CD4-positive, alpha-beta T cell treated with Interleukin-15 for 4 hours (primary cell): ENCODE measurements at regions not wholly inside any gene's neighbourhood (a gene's known extent, or its start where the extent isn't known, plus 50 kb on each side); places are given as distances from the start of the nearest gene placed in this dataset.

Experiments
- DNase-seq: peaks from one replicate; pipeline ENCODE4 v3.0.0-alpha.2; 2020; ENCODE audit warnings: low spot score

DNA sequence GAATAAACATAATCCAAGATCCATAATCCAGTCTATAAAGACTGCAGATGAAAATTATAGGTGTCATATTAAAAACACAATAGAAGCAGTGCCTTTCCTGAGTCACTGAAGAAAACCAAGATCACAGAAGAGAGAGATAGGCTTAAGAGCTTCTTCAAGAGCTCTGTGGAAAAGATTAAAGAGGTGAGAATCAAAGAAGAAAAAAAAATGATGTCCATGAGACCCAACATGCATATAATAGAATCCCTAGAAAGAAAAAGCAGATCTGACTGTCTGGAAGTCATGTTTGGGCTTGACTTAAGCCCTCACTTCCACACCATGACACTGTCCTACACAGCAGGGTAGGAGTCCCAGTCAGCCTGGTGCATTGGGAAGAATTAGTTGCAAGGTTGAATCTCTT is 205.6 kb upstream of the PROK2 start:
- no peak for DNase-seq

DNA sequence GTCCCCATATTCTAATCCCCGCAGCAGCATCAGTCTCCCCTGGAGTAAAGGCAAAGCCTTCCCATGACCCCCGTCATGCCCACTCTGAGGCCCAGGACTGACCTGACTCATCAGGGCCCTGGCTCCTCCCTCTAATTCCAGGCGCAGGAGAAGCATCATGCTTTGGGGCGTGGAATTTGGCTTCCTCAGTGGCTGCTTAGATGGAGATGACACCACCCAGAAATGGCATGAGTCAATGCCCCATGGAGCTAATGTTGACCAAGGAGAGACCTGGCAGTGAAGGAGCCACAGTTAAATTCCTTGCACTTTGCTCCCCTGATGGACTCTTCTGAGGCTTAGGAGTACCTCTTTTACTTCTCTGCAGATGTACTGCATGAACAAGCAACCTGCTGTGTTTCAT is 204.2 kb upstream of the PROK2 start:
- no peak for DNase-seq

DNA sequence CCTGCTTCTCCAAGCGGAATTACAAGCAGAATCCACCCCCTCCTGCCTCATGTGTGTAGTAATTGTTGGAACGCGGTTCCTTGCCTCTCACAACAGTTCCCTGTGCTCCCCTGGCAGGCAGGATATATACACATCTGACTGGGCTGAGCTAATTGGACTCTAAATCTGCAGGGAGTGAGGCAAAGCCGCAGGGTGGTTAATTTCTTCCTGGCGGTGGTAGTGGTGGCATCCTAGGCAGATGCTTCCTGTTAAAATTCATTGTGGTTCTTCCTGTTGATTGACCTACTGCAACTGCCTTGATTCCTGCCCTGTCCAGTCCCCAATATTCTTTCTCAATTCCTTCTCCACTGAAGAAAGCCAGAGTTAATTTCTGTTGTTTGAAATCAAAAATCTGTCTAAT is 202.9 kb upstream of the PROK2 start:
- no peak for DNase-seq

DNA sequence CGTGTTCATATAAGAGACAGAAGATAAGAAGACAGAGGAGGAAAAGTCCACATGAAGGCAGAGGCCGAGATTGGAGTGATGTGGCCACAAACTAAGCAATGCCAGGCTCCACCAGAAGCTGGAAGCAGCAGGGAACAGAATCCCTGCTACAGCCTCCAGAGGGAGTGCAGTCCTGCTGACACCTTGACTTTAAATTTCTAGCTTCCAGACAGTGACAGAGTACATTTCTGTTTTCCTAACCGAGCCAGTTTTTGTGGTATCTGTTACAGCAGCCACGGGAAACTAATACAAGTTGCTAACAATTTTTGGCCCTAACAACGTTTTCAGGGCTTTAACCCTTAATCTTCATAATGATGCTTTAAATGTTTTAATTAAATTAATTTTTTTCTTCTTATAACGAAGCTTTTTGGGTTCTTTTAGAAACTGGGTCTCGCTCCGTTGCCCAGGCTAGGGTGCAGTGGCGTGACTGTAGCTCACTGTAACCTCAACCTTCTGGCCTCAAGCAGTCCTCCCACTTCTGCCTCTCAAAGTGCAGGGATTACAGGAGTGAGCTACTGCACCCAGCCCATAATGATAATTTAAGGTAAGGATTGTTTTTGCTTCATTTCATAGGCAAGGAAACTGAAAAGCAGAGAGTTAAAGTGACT is 202.3 kb upstream of the PROK2 start:
- DNase-seq = no peak

DNA sequence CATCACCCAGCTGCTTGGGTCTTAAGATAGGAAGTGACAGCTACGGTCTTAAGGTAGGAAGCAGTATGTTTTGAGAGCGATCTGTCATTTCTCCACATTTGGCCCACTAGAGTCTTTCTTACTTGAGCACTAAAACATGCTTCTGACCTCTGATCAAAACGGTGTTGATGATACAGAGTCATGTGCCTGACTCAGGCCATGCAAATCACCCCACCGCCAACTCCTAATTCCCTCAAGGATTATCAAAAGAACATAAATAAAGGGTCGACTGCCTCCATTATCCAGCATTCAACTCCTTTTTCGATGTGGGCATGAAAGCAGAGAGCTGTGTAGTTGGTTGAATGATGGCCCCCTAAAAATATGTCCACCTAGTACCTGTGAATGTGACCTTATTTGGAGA is 201.7 kb upstream of the PROK2 start:
- DNase-seq = no peak

DNA sequence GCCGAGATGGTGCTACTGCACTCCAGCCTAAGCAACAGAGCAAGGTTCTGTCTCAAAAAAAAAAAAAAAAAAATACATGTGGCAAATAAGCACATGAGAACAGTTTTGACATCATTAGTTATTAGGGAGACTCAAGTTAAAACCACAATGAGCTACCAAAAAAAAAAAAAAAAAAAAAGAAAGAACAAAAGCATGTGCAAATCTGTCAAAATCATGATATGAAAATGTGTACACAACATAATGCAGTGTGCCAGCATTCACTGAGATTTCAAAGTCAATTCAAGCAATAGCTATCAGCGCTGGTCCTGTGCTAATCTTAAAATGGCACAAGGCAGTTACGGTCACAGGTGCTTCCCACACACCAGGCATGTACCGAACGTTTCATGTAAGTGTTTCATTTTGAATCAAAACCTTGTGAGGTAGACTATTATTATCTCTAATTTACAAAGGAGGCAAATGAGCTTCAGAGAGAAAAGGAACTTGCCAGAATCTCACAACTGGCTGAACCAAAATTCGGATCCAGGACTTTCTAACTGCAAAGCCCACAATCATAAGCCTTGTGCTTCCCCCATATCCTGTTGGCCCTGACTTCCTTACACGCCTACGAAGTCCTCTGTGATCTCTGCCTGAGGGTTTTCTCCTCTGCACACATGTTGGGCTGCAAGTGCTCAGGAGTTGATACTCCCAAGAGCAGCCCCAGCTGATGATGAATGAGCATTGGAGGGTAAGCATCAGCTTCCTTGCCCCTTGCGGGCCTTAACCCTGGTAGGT is 200.1 kb upstream of the PROK2 start:
- DNase-seq = no peak

DNA sequence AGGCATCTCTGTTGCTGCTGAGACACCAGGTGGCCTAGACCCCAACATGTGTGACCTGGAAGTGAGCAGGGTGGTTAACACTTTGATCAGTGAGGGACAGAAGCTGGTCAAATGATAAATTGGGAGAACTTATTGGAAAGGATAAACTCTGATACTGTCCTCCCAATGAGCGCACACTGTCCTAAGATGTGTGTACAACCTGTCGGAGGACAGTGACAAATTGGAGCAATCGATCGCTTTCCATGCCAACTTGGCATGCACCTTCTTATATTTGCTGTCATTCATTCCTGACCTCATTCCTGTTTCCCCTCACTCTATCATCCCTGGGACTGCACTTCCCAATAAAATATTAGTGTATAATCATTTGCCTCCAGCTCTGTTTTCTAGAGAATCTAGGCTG is 198.7 kb upstream of the PROK2 start:
- no peak for DNase-seq

DNA sequence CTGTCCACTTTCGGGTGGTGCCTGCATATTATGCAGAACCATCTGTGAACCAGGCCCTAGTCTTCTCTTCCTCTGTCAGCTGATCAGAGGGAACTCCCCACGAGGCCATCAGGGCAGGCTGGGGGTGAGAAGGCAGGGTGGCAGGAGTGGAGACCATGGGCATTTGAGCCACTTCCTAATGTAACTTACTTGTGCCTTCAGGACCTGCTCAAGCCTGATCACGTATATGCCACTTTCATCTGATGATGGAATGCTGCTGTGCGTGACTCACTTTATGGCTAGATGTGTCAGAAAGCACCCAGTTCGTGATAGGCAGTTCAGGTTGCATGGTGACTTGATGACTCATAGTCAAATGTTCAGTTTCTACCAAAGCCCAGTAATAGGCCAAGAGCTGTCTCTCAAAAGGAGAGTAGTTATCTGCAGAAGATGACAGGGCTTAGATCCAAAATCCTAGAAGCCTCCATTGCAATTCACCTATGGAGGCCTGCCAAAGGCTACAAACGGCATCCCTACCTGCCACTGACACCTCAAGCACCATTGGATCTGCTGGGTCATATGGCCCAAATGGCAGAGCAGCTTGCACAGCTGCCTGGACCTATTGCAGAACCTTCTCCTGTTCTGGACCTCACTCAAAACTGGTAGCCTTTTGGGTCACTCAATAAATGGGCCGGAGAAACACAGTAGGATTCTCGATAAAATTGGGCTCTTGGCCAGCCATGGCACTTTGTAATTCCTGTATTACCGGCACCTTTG is 197.7 kb upstream of the PROK2 start:
- peak; percentile 12 for DNase-seq

DNA sequence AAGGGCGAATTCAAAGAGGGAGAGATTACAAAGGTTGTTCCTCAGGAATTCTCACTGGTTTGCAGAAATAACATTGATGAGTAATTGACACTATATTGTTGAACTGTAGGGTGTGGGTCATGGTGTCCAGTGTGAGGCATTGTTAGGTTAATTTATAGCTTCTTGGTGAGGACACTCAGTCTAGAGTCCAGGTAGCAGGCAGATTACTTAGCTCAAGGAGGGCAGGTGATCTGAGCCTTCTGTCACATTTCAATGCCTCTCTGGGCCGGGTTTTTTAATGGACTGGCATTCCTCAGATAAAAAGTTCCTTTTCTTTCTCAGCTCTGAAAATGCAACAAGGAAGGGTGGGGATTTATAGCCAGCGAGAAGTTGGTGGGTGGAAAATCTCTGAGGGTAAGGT is 194.2 kb upstream of the PROK2 start:
- DNase-seq = no peak

DNA sequence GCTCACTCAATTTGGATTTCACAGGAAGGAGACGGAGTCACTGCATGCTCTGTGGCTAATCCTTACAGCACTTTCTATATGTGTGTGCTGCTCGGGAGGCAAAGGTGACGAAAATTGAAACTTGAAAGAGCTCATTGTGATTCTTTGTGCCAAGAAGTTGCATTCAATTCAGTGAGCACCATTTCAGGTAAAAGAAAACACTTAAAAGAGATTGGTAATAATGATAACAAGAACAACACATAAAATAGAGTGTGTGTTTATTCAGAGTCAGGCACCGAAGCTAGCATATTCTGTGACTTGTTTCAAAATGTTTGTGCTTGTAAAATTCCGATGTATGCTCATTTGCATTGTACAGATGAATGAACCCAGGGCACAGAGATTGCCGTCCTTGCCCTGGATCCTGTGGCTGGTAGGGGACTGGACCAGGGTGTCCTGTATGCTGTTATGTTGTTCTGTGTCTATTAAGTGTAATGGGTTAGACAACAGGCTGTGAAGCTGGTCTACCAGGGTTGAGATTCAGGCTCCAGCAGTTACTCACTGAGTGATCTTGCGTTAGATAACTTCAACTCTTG is 193.3 kb upstream of the PROK2 start:
- DNase-seq = no peak

DNA sequence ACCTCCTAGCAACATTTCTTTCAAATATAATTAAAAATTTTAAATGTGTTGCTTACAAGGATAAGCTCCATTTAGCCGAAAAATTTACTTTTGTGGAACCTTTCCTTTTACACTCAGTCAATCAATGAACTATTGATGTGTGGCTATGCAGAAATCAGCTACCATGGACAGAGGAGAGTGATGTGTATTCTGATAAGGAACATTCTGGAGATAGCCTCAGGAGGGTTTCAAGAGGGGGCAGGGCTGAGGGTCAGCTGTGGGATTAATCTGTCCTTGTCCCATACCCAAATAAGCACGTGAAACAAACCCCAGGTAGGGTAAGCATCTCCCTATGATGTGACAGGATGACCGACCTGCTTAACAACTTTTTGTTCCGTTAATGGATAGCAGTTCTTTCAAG is 192.6 kb upstream of the PROK2 start:
- DNase-seq = no peak

DNA sequence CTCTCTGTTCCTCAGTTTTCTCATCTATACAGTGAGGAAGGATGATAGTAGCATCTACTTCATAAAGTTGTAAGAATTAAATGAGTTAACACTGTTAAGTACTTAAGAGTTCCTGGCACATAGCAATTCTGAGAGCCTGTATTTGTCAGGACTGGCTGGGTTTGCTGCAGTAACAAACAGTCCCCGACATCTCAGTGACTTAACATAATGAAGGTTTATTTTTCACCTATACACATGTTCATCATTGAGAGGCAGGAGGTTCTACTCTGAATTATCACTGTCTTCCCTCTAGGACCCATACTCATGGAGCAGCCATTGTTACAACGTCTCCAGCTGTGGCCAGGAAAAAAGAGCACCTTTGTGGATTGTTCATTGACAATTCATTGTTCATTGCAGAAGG is 190.6 kb upstream of the PROK2 start:
- no peak for DNase-seq

DNA sequence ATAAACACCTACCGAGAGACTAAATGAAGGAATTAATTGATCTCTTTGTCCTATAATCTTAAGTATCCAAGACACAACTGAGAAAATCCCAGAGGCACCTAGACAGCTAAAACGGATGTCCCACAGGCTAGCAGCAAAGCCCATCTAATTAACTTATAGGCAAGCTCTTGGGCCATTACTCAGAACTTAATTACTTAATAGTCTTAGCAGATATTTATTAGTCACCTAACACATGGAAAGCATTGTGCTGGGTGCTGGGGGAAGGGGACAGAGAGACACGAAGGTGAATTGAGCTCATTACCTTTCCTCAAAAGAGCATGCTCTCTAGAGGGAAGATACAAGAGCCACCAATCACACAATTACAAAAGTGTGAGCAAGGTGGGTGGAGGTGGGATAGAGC is 189.8 kb upstream of the PROK2 start:
- DNase-seq = no peak

DNA sequence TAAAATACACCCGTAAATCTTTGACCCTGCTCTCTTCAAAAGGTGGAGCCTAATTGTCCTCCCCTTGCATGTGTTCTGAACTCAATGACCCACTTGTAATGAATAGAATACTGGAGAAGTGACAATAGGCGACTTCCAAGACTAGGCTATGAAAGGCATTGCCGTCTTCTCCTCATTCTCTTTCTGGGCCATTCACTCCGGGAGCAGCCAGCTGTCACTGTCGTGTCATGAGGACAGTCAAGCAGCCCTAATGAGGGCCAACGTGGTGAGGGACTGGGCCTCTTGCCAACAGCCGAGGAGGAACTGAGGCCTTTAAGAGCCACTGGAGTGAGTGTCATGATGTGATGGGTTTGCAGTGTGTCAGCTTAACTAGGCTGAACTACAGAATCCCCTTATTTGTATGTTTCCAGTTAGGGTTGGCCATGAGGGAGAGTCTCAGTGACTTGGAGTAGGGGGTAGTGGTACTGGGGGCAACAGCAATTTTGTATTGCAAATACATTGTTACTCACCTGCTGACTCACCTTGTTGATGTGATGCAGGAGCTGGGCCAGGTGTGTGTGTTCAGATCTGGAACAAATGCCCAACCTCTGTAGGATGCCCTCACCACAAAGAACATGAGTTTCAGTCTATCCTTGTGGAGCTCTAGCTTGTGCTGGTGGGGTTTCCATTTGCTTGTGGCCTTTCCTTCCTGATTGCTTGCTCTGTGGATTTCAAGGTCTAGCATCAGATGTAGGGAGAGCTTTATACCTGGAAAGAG is 188.5 kb upstream of the PROK2 start:
- DNase-seq = no peak

DNA sequence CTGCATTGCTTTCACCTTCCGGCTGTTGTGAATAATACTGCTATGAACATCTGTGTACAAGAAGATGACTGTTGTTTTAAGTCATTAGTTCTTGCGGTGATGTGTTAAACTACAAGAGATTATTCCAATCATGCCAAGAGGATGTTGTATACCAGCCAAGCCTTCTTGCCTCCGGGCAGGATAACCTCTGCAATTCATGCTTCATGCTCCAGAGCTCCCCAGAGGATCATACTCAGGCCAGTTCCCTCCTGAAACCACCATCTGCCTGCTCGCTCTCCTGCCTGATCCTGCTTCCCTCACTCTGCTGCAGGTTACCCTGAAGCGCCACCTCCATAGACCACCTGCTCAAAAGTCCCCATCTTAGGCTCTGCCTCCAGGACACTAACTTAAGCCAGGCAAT is 187.1 kb upstream of the PROK2 start:
- DNase-seq = no peak

DNA sequence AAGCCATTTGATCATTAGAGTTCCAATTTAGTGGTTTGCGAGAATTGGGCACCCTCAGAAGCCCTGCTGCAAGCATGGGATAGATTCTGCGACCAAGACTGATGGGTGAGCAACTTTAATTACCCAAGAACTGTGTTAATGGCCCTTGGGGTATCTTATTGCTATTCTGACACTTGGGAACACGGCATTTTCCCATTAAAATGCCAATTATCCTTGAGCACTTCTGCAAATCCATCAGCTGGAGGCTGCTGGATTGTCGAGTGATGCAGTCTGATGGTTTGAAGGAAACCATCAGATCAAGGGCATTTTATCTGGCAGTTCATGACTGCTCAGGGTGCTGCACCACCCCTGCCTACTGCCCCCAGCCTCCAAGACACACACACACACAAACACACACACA is 183.6 kb upstream of the PROK2 start:
- no peak for DNase-seq

DNA sequence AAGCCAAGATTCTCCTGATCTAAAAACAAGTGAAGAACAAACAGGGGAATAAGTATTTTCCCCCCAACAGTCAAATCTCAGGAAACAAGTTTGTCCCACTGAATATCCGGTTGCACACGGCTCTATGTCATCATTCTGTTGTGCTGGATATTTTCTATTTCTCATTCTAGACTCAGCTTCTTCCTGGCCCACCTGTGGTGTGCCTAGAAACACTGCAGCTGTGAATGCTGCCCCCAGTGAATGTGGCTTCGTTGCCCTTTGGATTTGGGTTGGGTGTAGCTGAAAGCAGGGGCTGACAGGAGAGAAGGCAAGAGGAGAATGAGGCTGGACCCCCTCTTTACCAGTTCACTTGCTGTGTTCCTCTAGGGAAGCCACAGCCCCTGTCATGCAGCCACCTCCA is 181.2 kb upstream of the PROK2 start:
- DNase-seq = no peak

DNA sequence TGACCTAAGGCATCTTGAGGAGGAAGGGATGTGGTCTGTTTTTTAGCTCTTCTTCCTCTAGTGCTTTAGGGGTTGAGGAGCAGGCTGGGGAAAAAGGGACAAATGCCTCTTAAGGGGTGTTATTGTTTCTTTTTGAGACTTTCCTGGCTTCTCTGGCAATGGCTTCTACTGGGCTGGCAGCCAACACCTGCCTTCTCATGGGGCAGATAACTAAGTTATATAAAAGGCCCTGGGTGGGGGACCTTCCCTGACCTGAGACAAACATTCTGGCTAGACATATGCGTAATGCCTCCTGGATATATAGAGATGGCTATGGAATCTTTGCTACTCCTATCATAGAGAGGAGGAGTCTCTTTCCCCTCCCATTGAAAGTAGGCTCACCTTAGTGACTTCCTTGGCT is 179.2 kb upstream of the PROK2 start:
- DNase-seq = no peak

DNA sequence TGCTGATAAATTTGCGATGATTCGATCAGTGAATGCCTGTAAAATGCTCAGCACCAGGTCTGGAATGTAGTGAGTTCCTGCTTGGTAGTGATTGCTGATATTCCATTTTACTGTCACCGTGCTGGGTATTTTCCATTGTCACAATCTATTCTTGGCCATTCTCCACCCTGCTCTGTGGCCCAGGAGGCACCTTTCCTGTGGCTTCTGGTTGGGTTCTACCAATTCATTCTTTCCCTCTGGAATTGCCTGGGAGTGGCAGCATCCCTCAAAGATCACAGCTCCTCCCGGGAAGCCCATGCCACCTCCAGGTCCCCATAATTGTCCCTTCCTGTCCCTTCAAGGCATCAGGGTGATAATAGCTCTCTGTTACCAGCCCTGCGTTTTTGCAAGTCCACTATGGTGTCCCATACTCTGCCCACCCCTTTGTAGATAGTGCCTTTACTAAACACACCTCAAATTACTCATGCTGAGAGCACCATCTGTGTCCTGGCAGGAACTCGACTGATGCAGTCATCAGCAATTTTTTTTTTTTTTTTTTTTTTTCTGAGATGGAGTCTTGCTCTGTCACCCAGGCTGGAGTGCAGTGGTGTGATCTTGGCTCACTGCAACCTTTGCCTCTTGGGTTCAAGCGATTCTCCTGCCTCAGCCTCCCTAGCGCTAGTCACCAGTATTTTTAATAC is 177.8 kb upstream of the PROK2 start:
- DNase-seq = no peak

DNA sequence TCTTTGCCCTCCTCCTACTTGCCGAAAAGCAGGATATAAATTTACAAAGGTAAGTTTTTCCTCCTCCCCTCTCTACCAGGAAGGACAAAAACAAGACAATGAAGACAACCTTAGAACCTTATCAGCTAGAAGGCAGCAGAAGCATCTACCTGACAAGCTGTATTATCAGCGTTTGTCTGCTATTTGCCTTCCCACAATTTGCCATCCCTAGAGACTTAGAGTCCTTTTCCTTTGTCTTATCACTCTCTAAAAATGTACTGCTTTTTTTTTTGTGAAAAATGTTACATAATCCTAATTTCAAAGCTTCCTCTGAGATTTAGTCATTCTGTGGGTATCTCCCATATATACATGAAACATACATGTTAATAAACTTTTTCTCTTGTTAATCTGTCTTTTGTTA is 176.9 kb upstream of the PROK2 start:
- no peak for DNase-seq

DNA sequence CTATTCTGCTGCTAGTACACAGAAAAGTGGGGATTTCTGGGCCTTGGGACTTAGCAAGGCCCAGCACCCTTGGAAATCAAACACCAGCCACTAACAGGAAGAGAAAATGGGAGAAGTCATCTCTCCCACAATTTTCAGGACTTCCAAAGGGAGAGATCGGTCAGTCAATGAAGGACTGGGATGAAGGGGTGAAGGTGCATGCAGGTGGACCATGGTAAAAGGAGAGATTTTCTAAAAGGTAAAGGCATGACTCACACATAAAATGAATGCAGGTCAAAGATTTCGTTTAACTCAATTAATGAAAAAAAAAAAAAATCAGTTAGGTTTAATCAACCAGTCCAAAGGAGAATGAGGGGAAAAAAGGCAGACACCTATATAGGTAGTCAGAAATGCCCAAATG is 176.4 kb upstream of the PROK2 start:
- no peak for DNase-seq

DNA sequence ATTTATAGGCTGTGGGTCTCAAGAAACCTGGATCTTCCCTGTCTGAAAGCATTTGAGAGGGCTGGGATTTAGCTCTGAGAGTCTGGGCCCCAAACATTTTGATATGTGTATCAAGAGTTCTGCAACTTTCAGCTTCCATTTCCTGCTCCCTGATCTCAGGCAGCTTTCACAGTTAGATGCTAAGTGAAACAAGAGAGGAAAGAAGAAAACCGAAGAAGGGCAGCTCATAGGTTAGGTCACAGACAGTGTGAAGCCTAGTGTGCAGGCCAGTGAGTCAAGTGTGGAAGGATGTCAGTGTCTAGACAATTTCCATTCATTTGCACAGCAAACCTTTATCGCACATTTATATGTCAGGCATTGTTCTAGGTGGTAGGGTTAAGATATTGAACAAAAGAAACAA is 173.6 kb upstream of the PROK2 start:
- no peak for DNase-seq
